NCI-H2196 (cell line): ENCODE measurements at regions not wholly inside any gene's neighbourhood (a gene's known extent, or its start where the extent isn't known, plus 50 kb on each side); places are given as distances from the start of the nearest gene placed in this dataset.
"Not testable (repeated sequence)": the region's sequence is repeated elsewhere in the genome, so short reads cannot be mapped to it uniquely, and the experiment has no call there.

ENCODE experiments used
- DNase-seq: peaks from one replicate; lab custom pipeline; 2025; ENCODE audit not compliant: unreplicated experiment; lab: John Stamatoyannopoulos, UW

DNA sequence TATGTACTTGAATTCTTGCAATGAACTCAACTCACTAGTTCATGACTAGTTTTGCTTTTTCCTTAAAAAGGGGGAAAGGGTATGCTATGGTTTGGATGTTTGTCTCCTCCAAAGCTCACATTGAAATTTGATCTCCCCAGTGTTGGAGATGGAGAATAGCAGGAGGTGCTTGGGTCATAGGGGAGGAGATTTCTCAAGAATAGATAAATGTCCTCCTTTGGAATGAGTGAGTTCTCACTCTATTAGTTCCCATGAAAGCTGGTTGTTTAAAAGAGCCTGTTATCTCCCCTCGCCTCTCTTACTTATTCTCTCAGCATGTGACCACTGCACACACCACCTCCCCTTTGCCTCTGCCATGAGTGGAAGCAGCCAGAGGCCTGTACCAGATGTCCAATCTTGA, 109.4 kb upstream of the INTU start:
- DNase-seq = no peak

DNA sequence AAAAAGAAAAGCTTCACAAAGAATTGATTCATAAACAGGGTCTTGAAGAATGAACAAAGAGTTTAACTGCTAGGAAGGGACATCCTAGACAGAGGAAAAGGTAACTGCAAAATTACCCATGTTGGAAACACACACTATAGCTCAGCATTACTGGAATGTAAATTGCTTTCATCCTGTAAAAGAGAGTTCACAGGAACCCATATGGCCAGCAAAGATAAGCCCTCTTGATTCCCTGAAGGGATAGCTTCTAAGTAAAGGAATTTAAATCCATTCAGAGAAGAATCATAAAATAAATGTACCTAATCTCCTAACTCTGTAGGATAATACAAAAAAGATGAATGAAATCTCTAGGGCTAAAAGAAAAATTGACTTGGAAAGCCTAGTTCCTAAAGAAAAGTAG, 107.1 kb upstream of the INTU start:
- DNase-seq = no peak

DNA sequence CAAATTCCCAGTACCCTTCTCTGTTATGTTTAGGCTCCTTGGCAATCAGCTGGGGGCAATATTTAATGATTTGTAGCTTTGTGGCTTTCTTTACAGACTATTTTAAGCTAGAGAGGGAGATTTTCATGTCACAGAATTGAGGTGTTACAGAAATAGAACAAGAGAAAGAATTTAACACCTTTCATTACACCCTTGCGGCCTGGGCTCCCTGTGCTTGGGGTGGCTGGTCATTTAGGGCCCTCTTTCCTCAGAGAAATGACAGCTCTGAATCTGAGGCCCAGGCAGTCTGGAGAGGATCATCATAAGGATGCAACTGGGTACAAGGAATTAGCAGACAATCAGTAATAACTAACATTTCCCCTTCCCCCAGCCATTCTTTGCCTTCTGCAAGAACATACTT, 104.5 kb upstream of the INTU start:
- DNase-seq = no peak

DNA sequence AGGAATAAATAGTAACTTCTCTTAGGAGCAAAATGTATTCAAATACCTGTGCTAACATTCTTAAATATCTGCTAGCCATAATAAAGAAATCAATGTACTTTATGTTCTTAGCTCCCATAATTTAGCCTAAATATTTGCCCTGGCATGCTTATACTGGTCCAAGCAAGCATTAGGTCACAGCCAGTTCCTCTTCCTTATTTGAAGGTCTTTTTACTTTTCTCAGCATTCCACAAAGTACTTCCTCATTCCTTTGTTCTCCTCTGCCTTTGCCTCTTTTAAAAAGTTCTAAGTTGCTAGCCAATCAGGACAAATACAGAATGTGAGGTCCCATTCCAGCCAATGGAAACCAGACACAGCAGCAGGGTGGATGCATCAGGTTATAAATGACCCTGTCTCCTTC, 102.9 kb upstream of the INTU start:
- not testable (repeated sequence) for DNase-seq

DNA sequence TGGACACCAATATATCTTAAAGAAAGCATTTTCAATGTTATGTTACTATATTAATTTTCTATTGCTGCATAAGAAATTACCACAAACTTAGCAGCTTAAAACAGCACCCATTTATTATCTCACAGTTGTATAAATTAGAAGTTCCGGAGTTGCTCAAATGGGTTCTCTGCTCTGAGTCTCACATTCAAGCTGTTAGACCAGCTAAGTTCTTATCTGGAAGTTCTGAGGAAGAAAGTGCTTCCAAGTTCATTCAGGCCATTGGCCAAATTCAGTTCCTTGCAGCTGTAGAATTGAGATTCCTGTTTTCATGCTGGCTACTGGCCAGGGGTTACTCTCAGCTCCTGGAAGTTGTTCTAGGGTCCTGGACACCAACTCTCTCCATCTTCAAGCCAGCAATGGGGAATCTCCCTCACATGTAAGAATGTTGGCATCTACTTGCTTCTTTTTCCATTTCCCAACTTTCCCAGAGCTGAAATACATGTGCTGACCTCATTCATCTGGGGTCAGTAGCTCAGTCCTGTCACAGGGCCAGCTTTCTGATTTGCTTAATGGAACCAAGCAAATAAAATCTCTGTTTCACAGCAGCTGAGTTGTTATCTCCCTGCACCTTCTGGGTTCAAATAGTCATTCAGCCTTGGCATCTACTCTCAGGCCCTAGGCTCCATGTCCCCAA, 99.6 kb upstream of the INTU start:
- no peak for DNase-seq

DNA sequence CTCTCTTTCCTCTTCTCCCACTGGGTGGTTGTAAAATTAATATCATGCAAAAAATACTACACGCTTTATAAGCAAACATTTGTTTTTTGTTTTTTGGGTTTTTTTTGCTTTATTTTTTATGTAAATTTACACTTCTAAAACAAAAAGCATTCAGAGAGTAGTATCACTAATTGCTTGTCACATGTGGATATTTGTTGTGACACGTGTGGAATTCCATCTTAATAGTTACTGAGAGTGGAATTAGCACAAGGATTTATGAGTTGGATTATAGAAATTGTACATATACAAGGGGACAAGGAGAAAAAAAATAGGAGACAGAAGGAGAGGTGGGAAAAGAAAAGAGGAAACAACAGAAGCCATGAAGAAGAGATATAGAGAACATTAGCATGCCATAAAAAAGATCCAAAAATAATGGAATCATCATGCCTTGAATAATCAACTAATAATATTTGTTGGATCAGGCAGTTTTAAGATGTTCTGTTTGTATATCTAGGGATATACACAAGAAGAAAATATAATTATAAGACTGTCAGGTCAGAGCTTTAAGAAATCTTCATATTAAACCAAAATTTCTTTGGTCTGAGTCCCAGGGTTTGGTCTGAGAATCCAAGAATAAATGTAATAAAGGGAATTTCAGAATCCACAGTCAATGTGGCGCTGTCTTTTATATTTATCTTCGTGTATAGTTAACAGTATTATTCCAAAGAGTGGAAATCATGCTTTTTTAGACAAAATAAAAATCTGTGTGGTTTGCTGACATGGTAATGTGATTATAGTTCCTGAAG, 98.5 kb upstream of the INTU start:
- DNase-seq = no peak

DNA sequence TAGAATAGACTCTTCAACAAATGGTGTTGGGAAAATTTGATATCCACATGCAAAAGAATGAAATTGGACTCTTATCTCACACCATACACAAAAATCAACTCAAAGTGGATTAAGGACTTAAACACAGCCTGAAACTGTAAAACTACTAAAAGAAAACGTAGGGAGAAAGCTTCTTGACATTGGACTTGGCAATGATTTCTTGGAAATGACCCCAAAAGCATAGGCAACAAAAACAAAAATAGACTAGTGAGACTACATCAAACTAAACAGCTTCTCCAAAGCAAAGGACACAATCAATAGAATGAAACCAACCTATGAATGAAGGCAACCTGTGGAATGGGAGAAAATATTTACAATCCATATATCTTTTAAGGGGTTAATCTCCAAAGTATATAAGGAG, 94.7 kb upstream of the INTU start:
- DNase-seq = no peak

DNA sequence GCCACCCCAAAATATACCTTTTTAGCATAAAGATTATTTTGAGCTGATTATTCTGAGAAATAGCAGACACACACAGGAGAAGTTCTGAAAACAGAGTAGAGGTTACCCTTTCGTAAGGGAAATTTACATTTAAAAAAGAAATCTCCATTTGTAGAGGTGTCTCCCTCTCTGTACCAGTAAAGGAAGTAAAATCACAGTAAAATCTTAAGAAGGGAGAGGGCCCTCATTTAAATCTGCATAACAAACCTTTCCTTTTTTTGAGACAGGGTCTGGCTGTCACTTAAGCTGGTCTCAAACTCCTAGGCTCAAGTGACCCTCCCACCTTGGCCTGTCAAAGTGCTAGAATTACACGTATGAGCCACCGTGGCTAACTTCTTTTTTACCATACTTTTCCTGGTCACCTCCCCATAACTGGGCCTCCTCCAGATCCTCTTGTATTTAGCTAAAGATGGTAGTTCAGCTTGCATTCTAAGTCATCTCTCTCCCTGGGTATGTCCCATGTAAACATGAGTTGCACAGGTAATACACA, 92.2 kb upstream of the INTU start:
- DNase-seq = no peak

DNA sequence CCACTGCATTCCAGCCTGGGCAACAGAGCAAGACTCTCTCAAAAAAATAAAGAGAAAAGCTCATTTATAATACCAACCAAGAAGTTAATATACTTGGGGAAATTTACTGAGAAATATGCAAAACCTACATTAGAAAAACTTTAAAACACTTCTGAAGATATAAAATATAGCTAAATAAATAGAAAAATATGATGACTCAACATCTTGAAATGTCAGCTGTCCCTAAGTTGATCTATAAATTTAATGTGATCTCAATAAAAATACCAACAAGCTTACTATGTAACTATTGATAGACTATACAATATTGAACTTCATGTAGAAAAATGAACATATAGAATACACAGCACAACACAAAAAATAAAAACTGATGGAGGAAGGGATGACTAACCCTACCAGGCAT, 87.5 kb upstream of the INTU start:
- no peak for DNase-seq

DNA sequence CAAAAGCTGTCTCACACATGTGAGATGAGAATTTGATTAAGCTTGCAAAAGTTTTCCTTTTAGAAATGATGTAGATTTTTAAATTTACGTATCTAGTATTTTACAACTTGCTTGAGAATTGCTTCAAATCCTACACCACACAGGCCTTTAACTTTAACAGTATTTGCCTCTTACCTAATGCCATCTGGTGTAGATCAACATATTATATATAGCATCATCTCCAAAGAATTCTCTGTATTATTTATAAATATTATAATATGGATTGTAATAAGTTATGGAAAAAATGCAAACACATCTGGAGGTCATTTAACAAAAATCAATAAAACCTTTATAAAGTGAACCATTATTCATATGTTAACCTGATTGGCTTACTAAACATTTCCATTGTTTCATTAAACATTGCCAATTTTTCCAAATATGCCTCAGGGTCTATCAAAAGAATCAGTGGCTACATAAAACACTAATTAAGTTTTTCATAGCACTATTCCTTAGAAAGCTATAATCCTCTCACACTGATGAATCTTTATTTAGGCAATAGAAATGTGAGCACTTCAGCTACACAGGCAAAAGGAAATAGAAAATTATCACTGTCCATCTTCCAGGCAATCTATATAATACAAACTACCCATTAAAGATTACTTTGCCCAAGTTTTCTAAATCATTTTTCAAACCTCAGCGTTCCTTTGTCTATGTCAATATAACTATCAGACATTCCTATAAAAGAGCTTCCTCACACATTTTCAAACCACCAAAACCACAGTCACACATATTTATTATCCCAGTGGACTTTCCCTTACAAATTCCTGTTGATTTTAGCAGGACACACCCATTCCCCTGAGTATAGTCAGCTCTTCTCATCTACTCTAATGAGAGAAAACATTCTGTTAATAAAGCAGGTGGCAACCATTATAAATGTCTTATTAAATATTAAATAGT, 83.5 kb upstream of the INTU start:
- DNase-seq = no peak

DNA sequence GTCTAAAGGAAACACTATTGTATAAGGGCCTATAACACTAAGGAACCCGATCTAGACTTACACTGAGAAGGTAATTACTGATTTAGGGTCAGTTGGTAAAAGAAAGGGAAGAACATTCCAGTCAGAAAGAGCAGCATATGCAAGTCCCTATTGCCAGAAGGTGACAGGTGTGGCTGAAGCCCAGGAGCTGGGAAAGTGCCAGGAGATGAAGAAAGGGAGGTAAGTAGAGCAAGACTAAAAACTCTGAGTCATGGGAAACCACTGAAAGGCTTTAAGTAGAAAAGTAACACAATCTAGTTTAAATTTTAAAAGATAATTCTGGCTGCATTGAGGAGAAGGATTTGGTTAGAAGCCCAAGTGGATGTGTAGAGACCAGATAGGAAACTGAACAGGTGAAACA, 77.7 kb upstream of the INTU start:
- DNase-seq = no peak

DNA sequence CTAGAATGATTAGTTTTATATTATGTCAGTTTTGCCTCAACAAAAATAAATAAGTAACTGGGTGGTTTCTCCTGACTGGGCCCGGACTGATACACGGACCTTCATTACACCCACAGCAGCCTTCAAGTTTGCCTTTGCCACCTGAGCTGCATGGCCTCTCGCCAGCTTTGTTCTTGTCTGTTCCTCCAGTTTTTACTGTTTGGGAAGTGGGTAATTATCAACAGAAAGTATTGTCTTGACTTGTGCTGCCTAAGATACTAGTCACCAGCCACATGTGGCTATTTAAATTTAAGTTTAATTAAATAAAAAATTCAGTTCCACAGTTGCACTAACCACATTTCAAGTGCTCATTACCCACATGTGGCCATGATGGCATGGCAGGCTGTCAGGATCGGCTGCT, 74.7 kb upstream of the INTU start:
- DNase-seq = no peak

DNA sequence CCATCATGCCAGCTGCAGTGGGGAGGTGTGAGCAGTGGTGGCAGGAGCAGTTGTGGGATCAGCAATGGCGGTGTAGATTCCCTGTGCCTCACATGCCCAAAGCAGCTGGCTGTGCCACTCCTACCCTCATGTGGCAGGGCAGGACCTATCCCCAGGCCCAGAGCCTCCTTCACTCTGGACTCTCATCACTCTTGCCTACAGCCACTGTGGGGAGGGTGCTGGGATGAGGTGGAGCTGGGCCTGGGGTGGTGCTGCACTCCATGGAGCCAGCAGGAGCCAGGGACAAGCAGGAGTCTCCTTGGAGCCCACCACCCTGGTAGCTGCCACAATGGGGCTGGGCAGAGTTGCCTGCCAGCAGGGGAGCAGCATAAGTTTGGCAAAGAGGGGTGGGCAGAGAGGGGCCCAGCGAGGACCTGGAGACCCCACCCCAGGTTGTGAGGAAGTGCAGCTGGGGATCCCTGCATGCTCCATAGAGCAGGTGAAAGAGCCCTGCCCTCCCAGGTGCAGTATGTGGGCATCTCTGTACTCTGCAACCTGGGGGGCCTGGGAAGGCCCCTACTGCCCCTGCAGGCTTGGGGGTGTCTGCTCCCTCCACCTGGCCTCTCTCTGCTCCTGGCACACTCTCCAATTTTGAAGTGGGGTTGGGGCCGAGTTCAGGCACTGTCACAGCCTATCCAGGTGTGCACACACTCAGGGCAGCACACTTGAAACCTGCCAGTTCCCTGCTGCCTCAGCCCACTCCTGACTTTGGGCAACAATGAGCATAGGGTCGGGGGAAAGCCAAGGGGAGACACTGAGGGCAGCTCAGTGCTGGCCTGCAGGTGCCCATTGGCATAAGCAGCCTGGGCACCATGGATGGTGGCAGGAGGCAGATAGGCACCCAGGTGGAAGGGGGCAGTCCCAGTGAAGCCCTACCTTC, 74.0 kb upstream of the INTU start:
- DNase-seq = no peak

DNA sequence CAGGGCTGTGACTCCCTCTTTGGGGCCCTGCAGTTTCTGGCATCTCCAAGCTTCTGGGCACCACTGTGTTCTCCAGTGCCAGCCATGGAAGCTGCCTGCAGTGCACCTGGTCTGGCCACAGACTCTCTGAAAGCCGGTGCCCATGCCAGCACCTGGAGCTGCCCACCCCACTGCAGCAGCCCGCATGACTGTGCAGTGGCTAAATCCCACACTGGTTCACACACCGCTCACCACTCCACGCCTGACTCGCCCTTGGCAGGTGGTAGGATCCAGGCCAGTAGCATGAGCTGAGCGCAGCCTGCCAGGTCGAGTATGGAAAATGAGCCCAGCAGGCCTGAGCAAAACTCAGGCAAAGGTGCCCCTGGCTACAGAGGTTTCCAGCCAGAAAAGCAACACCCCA, 72.8 kb upstream of the INTU start:
- no peak for DNase-seq

DNA sequence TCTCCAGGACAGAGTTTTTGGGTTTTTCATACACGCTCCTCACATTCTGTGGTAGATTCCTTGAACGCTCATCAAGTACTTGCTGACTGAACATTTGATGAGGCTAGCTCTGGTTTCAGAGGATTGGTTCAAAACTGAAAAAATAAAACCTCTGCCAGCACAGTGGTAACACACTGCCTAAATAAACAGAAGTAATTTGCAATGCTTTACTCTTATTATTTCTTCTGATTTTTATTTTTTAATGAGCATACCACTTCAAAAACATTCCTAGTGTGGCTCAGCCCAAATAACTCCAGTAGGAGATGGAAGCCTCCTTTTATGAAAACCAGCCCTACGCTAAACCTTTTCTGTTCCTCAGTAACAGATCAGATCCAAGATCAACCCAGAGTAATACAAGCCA, 72.0 kb upstream of the INTU start:
- DNase-seq = no peak

DNA sequence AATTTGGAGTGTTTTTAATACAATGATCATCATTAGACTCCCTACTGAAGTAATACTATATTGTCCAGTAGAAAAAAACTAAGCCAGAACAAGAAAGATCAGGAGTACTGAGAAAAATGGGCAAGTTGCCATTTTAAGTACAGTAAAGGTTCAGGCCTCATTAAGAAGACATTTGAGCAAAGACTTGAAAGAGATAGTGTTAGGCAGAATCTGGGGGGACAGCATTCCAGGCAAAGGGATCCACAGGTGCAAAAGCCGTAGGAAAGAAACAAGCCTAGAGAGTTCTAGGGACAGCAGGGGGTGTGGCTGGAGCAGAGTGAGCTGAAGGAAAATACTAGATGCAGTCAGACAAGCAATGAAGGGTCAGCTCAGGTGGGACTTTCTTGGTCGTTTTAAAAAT, 58.1 kb upstream of the INTU start:
- DNase-seq = no peak

DNA sequence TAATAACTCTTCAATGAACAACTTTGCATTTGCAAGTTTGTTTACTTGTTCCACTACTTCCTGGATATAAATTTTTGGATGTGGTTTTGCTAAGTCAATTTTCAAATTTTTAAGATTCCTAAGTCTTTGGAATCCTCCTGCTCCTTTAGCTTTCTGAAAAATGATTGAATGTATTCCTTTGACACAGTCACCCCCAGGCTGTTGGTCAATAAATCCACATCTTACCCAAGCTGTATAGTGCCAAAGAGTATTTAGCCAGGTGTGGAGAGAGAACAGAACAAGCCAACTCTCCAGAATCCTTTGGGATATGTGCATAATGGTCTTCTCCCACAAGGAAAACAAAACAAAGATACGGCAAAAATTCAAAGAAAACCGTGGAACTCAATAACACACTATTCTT, 56.9 kb upstream of the INTU start:
- DNase-seq = no peak

DNA sequence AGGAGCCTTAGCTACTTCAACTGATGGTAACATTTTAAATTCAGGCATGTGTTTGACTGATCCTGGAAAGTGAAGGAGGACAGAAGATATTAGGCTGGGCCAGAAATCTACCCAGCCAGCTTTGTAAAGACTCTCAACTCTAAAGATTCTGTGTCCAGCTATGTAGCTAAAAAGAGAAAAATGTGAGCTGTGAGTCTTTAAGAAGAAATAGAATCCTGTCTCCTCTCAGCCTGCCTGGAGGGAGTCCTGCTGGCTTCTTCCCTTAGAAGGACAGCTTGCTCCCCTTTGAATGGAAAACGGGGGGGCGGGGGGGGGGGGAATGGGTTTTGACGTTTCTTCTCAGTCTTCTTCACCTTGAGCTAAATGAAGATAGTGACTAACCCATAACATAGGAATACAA, 54.3 kb upstream of the INTU start:
- no peak for DNase-seq

DNA sequence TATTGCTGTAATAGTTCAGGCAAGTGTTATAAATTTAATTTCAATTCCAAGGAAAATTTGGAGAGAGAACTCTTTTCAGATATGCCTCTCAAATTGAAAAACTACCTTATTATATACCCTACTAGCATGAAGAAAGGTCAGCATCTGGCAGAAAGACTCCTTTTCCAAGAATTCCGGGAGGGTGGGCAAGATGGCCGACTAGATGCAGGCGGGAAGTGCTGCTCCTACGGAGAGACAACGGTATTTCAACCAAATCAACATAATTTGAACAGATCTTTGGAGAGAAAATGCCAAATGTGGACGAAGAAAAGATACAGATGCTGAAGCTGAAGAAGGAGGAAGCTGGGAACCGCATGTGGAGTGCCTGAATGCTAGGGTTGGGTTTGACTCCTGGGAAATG, 53.8 kb upstream of the INTU start:
- no peak for DNase-seq

DNA sequence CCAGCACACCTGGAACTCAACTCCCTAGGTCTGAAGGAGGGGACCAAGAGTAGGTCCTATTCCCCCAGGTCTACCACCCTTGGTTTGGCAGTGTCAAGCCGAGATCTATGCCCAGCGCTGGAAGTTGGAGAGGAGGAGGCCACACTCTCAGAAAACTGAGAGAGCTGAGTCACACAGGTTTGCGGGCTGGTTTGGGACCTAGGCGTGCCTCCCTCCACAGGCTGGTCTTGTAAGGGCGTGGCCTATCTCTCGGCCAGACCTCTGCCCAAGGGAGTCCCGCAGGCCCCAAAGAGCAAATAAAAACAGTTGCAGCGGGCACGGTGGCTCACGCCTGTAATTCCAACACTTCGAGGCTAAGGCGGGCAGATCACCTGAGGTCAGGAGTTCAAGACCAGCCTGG, 52.9 kb upstream of the INTU start:
- no peak for DNase-seq

DNA sequence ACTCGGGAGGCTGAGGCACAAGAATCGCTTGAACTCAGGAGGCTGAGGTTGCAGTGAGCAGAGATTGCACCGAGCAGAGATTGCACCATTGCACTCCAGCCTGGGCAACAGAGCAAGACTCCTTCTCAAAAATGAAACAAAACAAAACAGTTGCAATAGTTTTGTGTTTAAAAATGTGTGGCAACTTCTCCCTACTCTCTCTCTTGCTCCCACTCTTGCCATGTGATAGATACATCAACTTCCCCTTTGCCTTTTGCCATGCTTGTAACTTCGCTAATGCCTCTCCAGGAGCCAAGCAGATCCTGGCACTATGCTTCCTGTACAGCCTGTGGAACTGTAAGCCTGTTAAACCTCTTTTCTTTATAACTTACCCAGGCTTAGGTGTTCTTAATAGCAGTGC, 52.5 kb upstream of the INTU start:
- no peak for DNase-seq
